ENCODE measurements at regions not wholly inside any gene's neighbourhood (a gene's known extent, or its start where the extent isn't known, plus 50 kb on each side); places are given as distances from the start of the nearest gene placed in this dataset.

DNA sequence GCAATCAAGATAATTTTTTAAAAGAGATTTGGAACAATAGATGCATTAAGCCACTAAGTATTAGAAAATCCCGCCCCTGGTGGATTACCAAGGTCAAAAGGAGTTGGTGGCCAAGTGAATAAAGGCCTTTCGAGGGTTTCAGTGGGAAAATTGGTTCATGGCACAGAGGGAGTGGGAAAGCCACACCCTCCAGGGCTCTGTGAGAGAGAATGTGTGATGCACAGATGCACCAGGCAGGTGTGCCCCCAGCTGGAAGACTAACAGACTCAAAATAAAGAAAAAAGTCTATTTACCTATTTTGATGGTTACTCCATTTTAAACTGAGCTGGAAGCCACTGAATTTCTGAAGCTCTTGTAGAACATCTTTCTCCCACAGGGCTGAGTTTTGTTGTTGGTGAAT is 278.0 kb downstream of the DRD1 start:
- ATAC-seq (no peak), DNase-seq (no peak)

DNA sequence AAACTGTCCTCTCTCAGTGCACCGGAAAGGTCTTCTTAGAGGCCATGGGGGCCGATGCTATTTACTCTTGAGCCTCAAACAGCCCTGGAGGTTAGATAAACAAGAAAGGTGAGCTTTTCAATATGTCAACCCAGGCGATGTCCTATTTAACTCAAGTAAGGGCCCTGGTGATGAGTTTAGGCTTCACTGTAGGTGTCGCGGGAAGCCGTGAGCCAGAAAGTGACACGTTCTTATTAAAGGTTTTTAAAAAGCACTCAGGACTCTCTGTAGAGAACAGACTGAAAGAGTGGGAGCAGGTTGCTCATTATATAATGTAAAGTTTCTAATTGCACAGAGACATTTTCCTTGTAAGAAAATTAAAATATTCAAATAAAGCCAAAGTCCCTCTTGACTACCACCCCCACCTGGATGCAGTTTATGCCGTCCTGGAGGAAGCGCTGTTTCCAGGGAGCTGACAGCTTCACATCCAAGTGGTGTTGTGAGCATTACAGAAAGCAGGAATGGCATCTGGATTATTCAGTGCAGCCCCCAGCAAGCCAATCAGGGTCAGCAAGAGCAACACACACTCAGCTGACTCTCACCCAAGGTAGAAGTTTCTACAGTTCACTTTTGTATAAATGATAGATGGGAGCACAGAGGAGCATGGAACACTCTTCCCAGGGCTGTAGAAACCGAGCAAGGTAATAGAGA is 280.3 kb downstream of the DRD1 start:
- no peak for DNase-seq
- no peak for ATAC-seq

GRCh38 chr5:175162036-175162435 is 281.9 kb downstream of the DRD1 start:
- no peak for ATAC-seq

GRCh38 chr5:175159956-175160355 is 284.0 kb downstream of the DRD1 start:
- ATAC-seq: no peak
- no peak for DNase-seq

More at GRCh38 chr5:175162036-175162435, 281.9 kb downstream of the DRD1 start:
- DNase-seq: no peak

- no peak for ATAC-seq
- DNase-seq: no peak
These were observed 295.3 kb downstream of the DRD1 start for GRCh38 chr5:175148636-175149172.

- DNase-seq (no peak), ATAC-seq (no peak)
These were observed 297.2 kb downstream of the DRD1 start for GRCh38 chr5:175146733-175147132.

DNA sequence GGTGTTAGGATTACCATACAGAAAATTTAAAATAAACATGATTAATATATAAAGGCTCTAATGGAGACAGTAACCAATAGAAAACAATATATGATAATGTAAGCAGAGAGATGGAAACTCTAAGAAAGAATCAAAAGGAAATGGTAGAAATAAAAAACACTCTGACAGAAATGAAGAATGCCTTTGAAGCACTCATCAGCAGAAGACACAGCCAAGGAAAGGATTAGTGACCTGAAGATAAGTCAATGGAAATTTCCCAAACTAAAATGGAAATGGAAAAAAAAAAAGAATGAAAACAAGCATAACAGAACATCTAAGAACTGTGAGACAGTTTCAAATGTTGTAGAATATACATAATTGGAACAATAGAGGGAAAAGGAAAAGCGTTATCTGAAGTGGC is 302.6 kb downstream of the DRD1 start:
- ATAC-seq (no peak), DNase-seq (no peak)

DNA sequence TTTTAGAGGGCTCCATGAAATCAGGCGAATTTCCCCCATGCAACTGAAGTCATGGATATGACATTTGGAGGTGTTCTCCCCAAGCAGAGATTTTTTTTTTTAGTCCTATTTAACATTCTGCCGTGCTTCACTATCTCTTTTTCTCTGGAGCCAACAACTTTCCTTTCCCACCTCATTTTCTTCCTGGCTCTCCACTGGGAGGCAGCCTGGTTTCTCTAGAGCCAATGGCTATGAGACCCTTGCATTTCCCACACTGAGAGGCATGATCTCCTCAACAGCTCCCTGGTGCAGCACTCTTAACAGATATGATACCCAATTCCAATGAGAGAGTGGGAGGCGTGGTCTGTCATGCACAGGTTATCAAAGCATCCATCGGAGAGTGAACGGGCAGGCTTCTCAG is 310.8 kb downstream of the DRD1 start:
- ATAC-seq: no peak

DNA sequence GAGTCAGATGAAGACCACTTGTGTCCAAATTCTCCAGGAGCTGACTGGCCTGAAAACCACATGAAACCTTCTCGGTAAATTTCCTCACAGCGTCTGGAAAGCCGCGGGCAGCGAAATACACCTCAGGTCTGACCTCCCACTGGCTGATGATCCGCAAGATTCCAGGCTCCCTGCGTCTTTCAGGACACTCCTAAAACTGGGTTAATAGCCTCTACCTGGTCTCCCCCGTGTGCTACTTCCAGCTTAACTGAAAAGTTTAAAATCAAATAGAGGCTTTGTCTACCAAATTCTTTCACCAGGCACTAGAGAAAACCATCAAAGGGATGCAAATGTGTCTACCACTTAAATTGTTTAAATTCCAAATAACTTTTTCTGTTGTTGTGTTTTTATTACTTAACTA is 312.6 kb downstream of the DRD1 start:
- DNase-seq (no peak), ATAC-seq (no peak)

More for the DNA sequence above, 310.8 kb downstream of the DRD1 start:
- DNase-seq: no peak

DNA sequence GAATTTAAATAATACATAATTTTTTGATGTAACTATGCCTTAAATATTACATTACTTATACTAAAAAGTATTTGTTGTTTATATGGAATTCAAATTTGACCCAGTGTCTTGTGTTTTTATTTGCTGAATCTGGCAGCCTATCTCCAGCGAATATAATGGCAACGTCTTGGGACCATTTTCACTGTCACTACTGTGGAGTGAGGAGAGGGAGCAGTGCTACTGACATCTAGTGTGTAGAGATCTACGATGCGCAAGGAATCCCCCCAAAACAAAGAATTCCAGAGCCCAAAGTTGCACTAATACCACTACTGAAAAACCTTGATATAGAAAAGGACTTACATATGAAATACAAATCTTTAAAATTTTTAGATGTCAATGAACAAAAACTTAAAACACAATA is 314.4 kb downstream of the DRD1 start:
- ATAC-seq (no peak), DNase-seq (no peak)

DNA sequence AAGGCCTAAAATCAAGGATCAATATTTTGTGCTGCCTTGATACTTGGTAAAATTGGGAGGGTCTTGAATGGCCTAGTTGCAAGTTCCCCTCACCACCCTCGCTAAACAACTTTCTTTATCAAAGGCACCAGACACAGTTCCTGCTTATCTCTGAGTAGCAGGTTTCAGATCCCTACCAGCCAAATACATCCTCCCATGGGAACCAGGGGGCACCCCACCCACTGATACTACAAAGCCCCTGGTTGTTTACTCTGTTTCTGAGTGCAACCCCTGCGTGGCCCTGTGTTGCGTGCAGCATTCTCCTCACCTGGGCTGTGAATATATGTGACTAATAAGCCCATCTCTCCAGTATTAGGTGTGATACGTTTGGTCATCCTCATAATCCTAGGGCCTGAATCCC is 314.9 kb downstream of the DRD1 start:
- DNase-seq (no peak), ATAC-seq (no peak)

GRCh38 chr5:175124821-175125220 is 319.2 kb downstream of the DRD1 start:
- ATAC-seq (no peak), DNase-seq (no peak)

DNA sequence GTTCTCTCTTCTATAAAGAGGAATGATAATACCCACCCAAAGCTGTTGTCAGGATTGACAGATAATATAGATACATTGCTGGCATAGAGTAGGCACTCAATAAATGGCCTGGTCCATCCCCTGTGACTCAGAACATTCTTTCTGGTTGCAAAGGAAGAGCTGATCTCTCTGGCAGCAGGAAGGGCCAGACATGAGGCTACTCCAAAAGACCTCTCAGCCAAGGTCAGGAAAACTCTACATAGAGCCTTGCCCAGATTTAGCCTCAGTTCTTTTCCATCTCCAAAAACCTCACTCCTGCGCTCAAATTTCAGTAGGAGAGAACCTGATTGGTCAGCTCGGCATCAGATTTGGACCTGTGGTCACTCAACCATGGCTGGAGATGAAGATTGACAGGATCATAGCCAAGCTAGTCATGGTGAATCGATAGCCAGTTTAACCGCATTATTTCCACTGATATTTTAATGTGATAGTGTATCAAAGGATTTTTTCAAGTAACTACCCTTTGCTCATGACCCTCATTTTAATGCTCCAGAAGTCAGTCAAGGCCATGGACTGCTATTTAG is 319.6 kb downstream of the DRD1 start:
- ATAC-seq (no peak), DNase-seq (no peak)

DNA sequence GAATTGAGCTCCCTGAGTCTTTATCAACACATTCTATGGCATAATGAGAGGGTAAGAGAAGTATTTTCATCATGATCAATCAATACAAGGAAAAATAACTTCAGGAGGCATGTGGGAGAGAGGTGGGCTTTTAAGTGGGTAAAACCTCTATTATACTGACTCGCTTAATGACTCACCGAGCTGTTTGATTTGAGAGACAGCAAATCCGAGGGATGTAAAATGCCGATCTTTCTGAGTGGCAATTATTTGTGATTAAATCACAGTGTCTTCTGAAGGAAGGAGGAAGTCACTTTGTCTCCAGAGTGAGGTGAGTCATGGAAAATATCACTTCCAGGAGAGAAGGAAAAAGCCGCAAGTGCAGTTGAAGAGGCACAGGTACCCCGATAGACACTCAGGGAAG is 320.4 kb downstream of the DRD1 start:
- ATAC-seq: no peak
- no peak for DNase-seq

DNA sequence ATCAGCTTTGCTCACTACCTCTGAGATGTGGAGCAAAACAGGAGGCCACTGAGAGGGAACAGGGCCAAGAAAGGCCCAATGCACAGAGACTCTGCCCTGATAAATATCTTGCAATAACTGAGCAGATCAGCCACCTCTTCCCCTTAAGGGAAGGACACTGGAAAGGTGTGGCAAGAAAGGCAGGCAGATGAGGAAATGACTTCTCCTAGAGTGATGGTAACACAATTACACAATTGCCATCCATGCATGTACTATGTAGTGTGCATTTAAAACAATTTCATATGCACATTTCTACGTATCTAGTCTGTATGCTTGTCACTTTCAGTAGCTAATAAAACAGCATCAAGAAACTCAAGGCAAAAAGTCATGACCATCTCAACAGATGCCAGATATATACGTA is 322.5 kb downstream of the DRD1 start:
- DNase-seq: no peak
- ATAC-seq: no peak

DNA sequence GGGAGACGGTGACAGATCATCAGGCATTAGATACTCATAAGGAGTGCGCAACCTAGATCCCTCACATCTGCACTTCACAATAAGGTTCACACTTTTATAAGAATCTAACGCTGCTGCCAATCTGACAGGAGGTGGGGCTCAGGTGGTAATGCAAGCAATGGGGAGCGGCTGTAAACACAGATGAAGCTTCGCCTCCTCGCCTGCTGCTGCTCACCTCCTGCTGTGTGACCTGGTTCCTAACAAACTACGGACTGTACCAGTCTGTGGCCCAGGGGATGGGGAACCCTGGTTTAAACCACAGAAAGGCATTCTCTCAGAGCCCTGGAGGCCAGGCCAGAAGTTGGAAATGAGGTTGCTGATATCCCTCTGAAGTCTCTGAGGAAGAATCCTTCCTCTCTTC is 323.6 kb downstream of the DRD1 start:
- ATAC-seq: no peak
- no peak for DNase-seq

DNA sequence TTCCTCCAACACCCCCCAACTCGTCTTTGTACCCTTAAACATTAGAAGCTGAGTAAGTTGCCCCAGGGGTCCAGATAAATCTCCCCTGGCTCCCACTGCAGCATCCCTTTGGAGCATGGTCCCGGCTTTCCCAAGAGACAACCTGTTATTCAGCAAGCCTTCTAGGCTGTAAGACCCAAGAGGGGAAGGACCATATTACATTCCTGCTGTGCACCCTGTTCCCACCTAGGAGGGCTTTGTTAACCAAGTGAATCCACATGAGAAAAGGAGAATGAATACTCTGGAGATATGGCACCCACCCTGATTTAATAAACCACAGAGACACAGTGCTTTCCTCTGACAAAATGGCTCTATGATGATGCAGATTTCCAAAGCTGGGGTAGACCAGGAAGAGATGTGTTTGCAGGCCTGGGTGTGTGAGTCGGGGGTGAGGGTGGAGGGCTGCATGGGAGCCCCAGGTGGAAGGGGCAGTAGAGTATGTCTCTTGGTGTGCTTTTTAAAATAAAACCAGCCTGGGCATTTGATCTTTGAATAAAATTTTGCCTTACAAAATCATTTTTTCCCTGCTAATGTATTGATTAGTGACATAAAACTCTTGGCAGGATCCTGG is 325.2 kb downstream of the DRD1 start:
- ATAC-seq (no peak), DNase-seq (no peak)

DNA sequence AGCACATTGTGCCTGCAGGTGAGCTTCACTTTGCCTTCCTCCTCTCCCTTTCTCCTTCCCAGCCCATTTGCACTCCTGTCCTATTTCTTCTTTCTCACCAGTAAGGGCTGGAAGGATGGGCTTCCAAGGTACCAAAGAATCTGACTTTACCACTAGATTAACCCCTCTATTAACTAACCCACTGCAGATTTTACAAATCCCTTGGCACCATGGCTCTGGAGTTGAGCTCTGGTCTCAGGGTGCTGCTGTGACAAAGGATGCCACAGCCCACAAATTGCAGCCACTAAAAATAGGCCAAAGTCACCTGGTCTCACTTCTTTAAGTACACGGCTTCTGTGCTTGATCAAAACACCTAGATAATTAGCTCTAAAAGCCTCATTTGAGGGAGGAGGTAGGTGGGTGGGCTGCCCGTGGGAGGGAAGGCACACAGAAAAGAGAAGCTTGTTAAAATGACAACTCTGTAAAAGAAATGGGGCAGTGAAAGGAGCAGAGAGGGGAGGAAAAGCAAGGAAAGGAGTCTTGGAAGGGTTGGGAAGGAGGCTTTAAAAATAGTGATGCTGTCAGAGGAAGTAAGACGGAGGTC is 327.4 kb downstream of the DRD1 start:
- ATAC-seq: no peak
- no peak for DNase-seq

GRCh38 chr5:175115831-175116230 is 328.2 kb downstream of the DRD1 start:
- DNase-seq (no peak), ATAC-seq (no peak)

DNA sequence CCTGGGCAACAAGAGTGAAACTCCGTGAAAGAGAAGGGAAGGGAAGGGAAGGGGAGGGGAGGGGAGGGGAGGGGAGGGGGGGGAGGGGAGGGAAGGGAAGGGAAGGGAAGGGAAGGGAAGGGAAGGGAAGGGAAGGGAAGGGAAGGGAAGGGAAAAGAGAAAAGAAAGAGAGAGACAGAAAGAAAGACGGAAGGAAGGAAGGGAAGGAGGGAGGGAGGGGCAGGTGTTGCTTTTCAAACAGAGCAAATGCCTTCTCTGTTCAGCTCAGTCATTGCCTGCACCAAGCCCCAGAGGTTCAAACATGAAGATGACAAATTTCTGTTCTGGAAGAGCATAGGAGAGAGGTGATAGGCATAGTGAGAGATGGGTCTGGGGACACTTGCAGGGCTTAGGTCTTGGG is 330.0 kb downstream of the DRD1 start:
- no peak for ATAC-seq
- DNase-seq: no peak

- ATAC-seq (no peak), DNase-seq (no peak)
These were observed 334.8 kb downstream of the DRD1 start for GRCh38 chr5:175109058-175109755.

DNA sequence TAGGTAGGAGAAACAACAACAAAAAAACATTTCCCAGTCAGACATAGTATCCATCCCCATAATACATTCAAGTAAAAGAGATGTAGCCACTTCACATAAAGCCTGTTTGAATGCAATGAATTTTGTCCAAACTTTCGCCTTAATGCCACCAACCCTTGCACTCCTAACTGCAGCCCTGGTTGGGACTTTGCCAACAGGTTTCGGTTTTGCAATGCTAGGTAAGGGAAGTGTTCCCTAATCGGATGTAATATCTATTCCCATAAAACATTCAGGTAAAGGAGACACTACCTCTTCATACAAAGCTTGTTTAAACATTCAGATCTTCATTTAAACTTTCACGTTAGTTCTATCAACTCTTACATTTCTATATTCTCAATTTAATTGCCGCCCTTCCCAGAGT is 336.1 kb downstream of the DRD1 start:
- no peak for ATAC-seq
- DNase-seq: no peak

Measured in stimulated activated naive CD8-positive, alpha-beta T cell treated with anti-CD3 and anti-CD28 coated beads, Interleukin-15, Interleukin-2, amounts not matched to agents 100 U/mL and 50 U/mL, for 24 hours (primary cell).